Type B pancreatic cell (in vitro differentiated cells): ENCODE measurements at regions not wholly inside any gene's neighbourhood (a gene's known extent, or its start where the extent isn't known, plus 50 kb on each side); places are given as distances from the start of the nearest gene placed in this dataset.
A peak's percentile ranks its signal among the peaks of the same experiment; 100 is the strongest.

Experiments used
- DNase-seq: peaks from one replicate; pipeline ENCODE4 v3.0.0; 2021; ENCODE audit warnings: mixed read lengths; ENCODE audit not compliant: unreplicated experiment; ENCODE audit errors: extremely low spot score
- H3K27ac Mint-ChIP-seq: 2 replicates; pipeline ENCODE4 v1.8.0; 2021; ENCODE audit warnings: mild to moderate bottlenecking, mixed read lengths
- H3K27me3 Mint-ChIP-seq: 2 replicates; pipeline ENCODE4 v1.8.0; 2021; ENCODE audit warnings: mixed read lengths
- H3K36me3 Mint-ChIP-seq: 2 replicates; pipeline ENCODE4 v1.8.0; 2021; ENCODE audit warnings: mixed read lengths
- H3K4me1 Mint-ChIP-seq: one replicate; pipeline ENCODE4 v1.8.0; 2021; ENCODE audit warnings: mixed read lengths; ENCODE audit not compliant: unreplicated experiment
- H3K4me3 Mint-ChIP-seq: 2 replicates; pipeline ENCODE4 v1.8.0; 2021; ENCODE audit warnings: mild to moderate bottlenecking, mixed read lengths
- H3K9me3 Mint-ChIP-seq: 2 replicates; pipeline ENCODE4 v1.8.0; 2021; ENCODE audit warnings: mixed read lengths
- TF ChIP-seq, protein P1 (sequence below): fragments of 200-600 bp; sonication (generic); conservative IDR thresholded peaks from 2 replicates; pipeline ENCODE4 v1.5.0; 2021; ENCODE audit warnings: antibody characterized with exemption, mild to moderate bottlenecking

DNA sequence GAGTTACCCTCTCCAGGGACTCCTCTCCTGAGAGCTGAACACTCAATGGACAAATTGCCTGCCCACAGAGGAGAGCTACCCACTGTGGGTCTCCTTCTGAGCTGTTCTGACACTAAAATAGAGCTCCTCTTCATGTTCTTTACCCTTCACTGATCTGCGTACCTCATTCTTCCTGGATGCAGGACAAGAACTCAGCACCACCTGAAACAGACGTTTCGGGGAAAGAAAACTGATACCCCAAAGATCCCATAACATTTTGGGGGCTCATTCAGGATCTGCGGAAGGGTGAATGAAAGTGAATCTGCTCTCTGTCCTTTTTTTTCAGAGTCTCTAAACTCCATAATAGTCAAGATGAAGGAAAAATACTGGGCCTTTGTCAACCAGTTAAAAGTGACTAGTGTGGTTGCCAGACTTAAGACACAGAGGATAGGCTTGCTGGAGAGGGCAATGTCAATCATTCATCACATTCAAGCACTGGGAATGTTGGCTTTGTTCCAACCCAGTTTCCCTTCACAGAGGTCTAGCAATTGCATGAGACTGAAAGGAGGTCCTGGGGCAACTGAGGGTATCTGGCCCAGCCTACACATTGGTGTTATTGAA, 136.7 kb upstream of the SLITRK6 start:
- TF ChIP-seq, protein P1, sequence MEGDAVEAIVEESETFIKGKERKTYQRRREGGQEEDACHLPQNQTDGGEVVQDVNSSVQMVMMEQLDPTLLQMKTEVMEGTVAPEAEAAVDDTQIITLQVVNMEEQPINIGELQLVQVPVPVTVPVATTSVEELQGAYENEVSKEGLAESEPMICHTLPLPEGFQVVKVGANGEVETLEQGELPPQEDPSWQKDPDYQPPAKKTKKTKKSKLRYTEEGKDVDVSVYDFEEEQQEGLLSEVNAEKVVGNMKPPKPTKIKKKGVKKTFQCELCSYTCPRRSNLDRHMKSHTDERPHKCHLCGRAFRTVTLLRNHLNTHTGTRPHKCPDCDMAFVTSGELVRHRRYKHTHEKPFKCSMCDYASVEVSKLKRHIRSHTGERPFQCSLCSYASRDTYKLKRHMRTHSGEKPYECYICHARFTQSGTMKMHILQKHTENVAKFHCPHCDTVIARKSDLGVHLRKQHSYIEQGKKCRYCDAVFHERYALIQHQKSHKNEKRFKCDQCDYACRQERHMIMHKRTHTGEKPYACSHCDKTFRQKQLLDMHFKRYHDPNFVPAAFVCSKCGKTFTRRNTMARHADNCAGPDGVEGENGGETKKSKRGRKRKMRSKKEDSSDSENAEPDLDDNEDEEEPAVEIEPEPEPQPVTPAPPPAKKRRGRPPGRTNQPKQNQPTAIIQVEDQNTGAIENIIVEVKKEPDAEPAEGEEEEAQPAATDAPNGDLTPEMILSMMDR: no peak
- DNase-seq: no peak
- no peaks in the 10 kb centered on the region for H3K9me3 Mint-ChIP-seq
- no peaks in the 10 kb centered on the region for H3K36me3 Mint-ChIP-seq
- H3K4me3 Mint-ChIP-seq: no peak overlapping the region
- no peaks in the 10 kb centered on the region for H3K27me3 Mint-ChIP-seq
- no peaks in the 10 kb centered on the region for H3K4me1 Mint-ChIP-seq
- no peak overlapping the region for H3K27ac Mint-ChIP-seq

DNA sequence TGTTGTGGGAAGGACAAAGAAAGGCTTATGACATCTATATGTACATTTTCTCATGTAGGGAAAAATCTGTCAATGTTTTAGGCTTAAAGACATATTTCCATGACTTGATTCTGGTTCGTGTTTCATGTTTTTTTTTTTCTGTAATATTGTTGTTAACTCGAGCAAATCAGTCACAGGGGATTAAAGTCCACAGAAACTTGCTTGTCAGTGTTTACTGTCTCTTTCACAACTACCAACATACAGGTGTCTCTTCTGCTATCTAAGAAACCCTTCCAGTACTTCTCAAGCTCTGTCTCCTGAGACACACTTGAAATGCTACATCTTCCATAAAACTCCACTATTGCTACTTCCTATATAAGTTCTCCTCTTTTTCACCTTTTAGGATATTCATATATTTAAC, 130.9 kb upstream of the SLITRK6 start:
- Mint-ChIP-seq H3K36me3 (no peaks in the 10 kb centered on the region), H3K27me3 (no peaks in the 10 kb centered on the region), H3K9me3 (no peaks in the 10 kb centered on the region), H3K27ac (no peak overlapping the region), H3K4me1 (no peaks in the 10 kb centered on the region), H3K4me3 (no peak overlapping the region)
- no peak for DNase-seq
- TF ChIP-seq, protein P1: no peak

DNA sequence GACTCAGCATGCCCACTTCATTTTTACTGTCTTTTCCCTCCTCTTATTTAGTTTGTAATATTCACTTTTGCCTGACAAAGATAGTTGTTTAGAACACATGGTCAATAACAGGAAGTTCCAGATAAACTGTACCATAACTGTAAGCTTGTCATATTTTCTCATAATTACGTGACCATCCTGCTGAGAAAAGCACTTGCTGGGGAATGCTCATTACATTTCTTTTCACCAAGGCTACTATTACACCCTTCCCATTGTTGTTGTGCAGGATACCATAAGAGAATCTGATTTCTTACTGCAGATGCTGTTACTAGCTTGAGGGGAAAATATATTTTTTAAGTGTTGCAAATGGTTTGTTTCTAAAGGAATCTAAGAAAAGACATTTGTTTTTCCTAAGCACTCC, 111.7 kb upstream of the SLITRK6 start:
- Mint-ChIP-seq H3K4me1 (no peaks in the 10 kb centered on the region), H3K36me3 (no peaks in the 10 kb centered on the region), H3K9me3 (no peaks in the 10 kb centered on the region), H3K4me3 (no peak overlapping the region), H3K27ac (no peak overlapping the region), H3K27me3 (no peaks in the 10 kb centered on the region)
- no peak for DNase-seq
- TF ChIP-seq, protein P1: no peak

DNA sequence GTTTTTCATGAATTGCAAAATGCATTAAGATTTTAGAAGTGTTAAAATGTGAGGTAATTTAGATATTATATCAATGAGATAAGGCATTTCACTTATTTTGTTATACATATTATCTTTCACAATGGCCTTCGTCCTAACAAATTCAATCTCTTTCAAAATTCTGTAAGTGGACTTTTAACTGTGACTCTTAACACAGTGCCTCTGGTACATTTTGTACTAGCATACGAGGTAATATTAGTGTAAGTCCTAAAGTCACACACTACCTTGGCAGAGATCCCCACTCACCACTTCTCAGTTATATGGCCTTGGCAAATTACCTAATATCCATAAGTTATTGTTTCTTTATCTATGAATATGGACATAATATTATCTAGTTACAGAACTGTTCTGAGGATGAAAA, 101.3 kb upstream of the SLITRK6 start:
- no peaks in the 10 kb centered on the region for H3K27me3 Mint-ChIP-seq
- no peak for DNase-seq
- TF ChIP-seq, protein P1: no peak
- H3K36me3 Mint-ChIP-seq: no peaks in the 10 kb centered on the region
- H3K27ac Mint-ChIP-seq: no peak overlapping the region
- no peaks in the 10 kb centered on the region for H3K4me1 Mint-ChIP-seq
- H3K4me3 Mint-ChIP-seq: no peak overlapping the region
- no peaks in the 10 kb centered on the region for H3K9me3 Mint-ChIP-seq

GRCh38 chr13:85896516-85897450, 97.6 kb upstream of the SLITRK6 start:
- DNase-seq: no peak
- TF ChIP-seq, protein P1: peak; percentile 54

More at GRCh38 chr13:85896516-85897450, 97.6 kb upstream of the SLITRK6 start:
- H3K4me3 Mint-ChIP-seq: no peak overlapping the region
- H3K27me3 Mint-ChIP-seq: no peaks in the 10 kb centered on the region
- no peaks in the 10 kb centered on the region for H3K36me3 Mint-ChIP-seq
- H3K9me3 Mint-ChIP-seq: no peaks in the 10 kb centered on the region
- H3K27ac Mint-ChIP-seq: no peak overlapping the region
- H3K4me1 Mint-ChIP-seq: no peaks in the 10 kb centered on the region
